GM10266 (cell line): ENCODE measurements at regions not wholly inside any gene's neighbourhood (a gene's known extent, or its start where the extent isn't known, plus 50 kb on each side); places are given as distances from the start of the nearest gene placed in this dataset.

Experiments
- DNase-seq: peaks from one replicate; pipeline ENCODE4 v3.0.0; 2012; ENCODE audit errors: extremely low spot score
- CTCF ChIP-seq: IDR thresholded peaks from 2 replicates; pipeline ENCODE4 v1.5.1; 2012; ENCODE audit warnings: mild to moderate bottlenecking, low read depth; ENCODE audit not compliant: control insufficient read depth, insufficient read depth; ENCODE audit errors: missing control alignments

DNA sequence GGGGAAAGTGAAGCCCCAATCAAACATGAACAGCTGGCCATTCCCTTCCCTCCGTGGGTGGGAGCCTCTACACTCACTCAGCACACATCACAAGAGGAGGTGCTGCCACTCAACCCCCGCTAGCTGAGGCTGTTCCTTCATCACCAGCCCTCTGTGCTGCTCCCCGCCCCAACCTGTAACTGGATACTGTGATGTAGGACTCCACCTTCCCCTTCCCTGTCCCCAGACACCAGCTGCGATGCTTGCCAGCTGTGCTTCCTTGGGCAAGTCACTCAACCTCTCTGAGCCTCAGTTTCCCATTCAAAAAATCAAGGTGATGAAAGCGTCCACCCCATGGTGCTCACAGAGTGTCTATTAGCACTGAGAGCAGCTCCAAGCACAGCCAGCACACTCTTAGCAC lies 273.2 kb downstream of the MRTFB start:
- TF ChIP-seq CTCF = no peak
- DNase-seq = no peak

- DNase-seq = no peak
- TF ChIP-seq CTCF = no peak
Observed at GRCh38 chr16:14341324-14342225, 270.5 kb downstream of the MRTFB start.

DNA sequence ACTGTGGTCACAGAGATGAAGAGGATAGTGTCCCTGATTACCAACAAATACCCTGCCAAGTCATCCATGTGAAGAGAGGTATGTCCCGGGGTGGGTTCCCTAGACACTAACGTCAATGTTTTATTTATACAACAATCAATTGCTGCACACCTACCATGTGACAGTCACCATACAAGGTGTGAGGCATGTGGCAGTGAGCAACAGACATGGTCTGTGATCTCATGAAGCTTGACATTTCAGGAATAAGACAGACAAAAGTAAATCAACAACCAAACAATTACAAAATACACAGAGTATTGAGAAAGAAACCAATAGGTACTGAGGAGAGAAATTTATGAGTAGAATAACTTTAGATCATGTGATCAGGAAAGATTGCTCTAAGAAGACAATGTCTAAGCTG lies 268.6 kb downstream of the MRTFB start:
- no peak for DNase-seq
- no peak for TF ChIP-seq CTCF

DNA sequence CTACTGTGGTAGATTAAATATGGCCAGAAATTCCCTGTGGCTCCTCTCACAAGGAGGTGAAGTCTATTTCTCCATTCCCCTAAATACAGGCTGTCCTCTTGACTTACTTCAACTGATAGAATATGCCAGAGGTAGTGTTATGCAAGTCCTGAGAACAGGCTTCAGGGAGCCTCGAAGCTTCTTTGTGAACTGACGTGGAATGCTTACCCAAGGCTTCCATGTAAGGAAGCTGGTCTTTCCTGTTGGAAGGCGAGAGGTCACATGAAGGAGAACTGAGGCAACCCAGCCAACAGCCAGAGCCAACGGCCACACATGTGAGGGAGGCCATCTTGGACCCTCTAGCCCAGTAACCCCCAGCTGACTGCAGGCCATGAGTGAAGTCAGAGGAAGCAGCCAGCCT lies 267.9 kb downstream of the MRTFB start:
- DNase-seq = no peak
- no peak for TF ChIP-seq CTCF

GRCh38 chr16:14338236-14338635 lies 267.1 kb downstream of the MRTFB start:
- DNase-seq = no peak
- TF ChIP-seq CTCF = no peak

GRCh38 chr16:14337303-14338191 lies 266.4 kb downstream of the MRTFB start:
- no peak for DNase-seq
- no peak for TF ChIP-seq CTCF
